Activated naive CD8-positive, alpha-beta T cell treated with anti-CD3 and anti-CD28 coated beads, Interleukin-2, amount 10 ng/mL, durations not matched to agents 7 days and 5 days (primary cell): ENCODE measurements at regions not wholly inside any gene's neighbourhood (a gene's known extent, or its start where the extent isn't known, plus 50 kb on each side); places are given as distances from the start of the nearest gene placed in this dataset.

ENCODE experiments used
- ATAC-seq: fragments of 150-1000 bp; cut with Tn5 transposase; one replicate; pipeline ENCODE4 v1.10.0; 2021; ENCODE audit warnings: low read depth, moderate library complexity
- POLR2A ChIA-PET: fragments of 350-600 bp; sonication (Branson Sonifier 250); formaldehyde crosslinking; loops from one replicate; lab custom pipeline; 2021; ENCODE audit warnings: antibody characterized with exemption; lab: Charles Lee
- DNase-seq: peaks from one replicate; pipeline ENCODE4 v3.0.0; 2021
- H3K27ac Mint-ChIP-seq: one replicate; pipeline ENCODE4 v1.8.0; 2022; ENCODE audit warnings: mild to moderate bottlenecking, mixed read lengths
- H3K27me3 Mint-ChIP-seq: one replicate; pipeline ENCODE4 v1.8.0; 2022; ENCODE audit warnings: mild to moderate bottlenecking, moderate library complexity, mixed read lengths
- H3K36me3 Mint-ChIP-seq: one replicate; pipeline ENCODE4 v1.8.0; 2021; ENCODE audit warnings: mild to moderate bottlenecking, mixed read lengths
- H3K4me1 Mint-ChIP-seq: one replicate; pipeline ENCODE4 v1.8.0; 2021; ENCODE audit warnings: mixed read lengths
- H3K4me3 Mint-ChIP-seq: one replicate; pipeline ENCODE4 v1.8.0; 2022; ENCODE audit warnings: mild to moderate bottlenecking, moderate library complexity, mixed read lengths
- H3K9me3 Mint-ChIP-seq: one replicate; pipeline ENCODE4 v1.8.0; 2021; ENCODE audit warnings: mixed read lengths

GRCh38 chr6:81808851-81809570, 56.5 kb upstream of the TENT5A start:
- Mint-ChIP-seq H3K27ac (no peak overlapping the region), H3K4me1 (no peaks in the 10 kb centered on the region), H3K27me3 (peaks cover 16% of the 10 kb centered on the region), H3K36me3 (no peaks in the 10 kb centered on the region), H3K9me3 (peaks cover 2% of the 10 kb centered on the region), H3K4me3 (no peak overlapping the region)
- POLR2A ChIA-PET, result no interaction called here
- ATAC-seq, result no peak
- DNase-seq, result no peak

GRCh38 chr6:81806793-81807565, 54.5 kb upstream of the TENT5A start:
- Mint-ChIP-seq H3K4me3 (no peak overlapping the region), H3K27ac (no peak overlapping the region), H3K27me3 (peaks cover 17% of the 10 kb centered on the region), H3K4me1 (no peaks in the 10 kb centered on the region), H3K9me3 (peaks cover 2% of the 10 kb centered on the region), H3K36me3 (no peaks in the 10 kb centered on the region)
- POLR2A ChIA-PET, result no interaction called here
- ATAC-seq (no peak), DNase-seq (no peak)

- DNase-seq, result no peak
- no peak for ATAC-seq
- no peak overlapping the region for H3K27ac Mint-ChIP-seq
- peaks cover 9% of the 10 kb centered on the region for H3K27me3 Mint-ChIP-seq
- POLR2A ChIA-PET, result no interaction called here
- H3K9me3 Mint-ChIP-seq, result no peaks in the 10 kb centered on the region
- H3K4me3 Mint-ChIP-seq, result no peak overlapping the region
- no peaks in the 10 kb centered on the region for H3K36me3 Mint-ChIP-seq
- no peaks in the 10 kb centered on the region for H3K4me1 Mint-ChIP-seq
Observed at GRCh38 chr6:81802356-81802755, 49.9 kb upstream of the TENT5A start.
